ENCODE measurements at regions not wholly inside any gene's neighbourhood (a gene's known extent, or its start where the extent isn't known, plus 50 kb on each side); places are given as distances from the start of the nearest gene placed in this dataset.

DNA sequence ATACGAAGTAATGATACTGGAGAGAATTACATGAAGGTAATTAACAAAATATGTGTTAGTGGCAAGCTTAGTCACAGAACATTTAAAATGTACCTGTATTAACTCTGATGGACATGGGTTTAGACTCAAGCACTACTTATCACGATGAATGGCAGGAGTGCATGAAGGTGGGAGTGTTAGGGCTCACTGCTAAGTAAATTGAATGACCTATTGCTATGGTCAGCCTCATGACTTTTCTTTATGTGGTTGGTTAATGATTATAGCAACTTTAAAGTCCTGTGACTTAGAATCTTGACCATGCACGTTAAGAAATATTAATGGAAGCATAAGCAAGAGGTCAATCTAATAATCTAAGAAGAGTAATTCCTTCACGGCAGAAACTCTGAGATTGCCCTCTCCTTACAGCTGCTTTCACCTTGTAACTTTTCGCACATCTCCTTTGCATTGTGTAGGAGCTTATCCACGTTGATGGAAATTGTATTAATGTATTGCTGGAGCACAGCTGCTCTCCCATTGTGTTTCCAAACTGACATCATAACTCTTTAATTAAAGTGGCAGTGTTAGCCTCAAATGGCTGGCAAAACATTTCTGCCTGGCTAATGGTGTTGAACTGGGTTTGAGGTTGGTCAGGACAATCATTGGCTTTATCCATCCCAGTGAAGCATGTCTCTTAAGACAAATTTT is 114.5 kb downstream of the RXFP2 start:
- Histone ChIP-seq H3K9me3 (ENCODE audit: control insufficient read depth in 1 of 2, low read length in 2 of 2) (no peaks in the 10 kb centered on the region), H3K4me3 (ENCODE audit: low read depth in 1 of 2, low read length in 2 of 2) (no peak overlapping the region), H3K27ac (ENCODE audit: low read length) (no peak overlapping the region), H3K36me3 (ENCODE audit: control insufficient read depth in 1 of 2, insufficient read depth in 2 of 2, low read length in 2 of 2) (no peaks in the 10 kb centered on the region), H3K4me1 (ENCODE audit: control insufficient read depth in 1 of 2, insufficient read depth in 2 of 2, low read length in 2 of 2) (no peaks in the 10 kb centered on the region), H3K27me3 (ENCODE audit: low read depth, low read length) (no peaks in the 10 kb centered on the region)

DNA sequence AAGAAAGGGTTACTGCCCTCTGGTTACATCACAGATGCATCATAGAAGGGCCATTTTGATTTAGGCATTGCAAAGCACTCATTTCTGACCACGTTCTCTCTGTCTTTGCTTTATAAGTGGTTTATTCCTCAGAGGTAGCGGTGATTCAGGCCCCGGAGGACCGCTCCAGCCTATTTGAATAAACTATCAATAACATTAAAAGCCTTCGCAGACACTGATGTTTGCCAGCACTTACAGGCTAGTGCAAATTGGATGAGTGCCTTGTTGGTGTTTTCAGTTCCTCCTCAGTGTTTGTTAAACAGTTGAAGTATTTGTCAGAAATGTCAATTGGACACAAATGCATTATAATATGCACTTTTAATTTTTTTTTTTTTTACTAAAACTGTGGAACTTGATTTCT is 120.2 kb downstream of the RXFP2 start:
- Histone ChIP-seq H3K27ac (ENCODE audit: low read length) (no peak overlapping the region), H3K4me3 (ENCODE audit: low read depth in 1 of 2, low read length in 2 of 2) (no peak overlapping the region), H3K36me3 (ENCODE audit: control insufficient read depth in 1 of 2, insufficient read depth in 2 of 2, low read length in 2 of 2) (no peaks in the 10 kb centered on the region), H3K4me1 (ENCODE audit: control insufficient read depth in 1 of 2, insufficient read depth in 2 of 2, low read length in 2 of 2) (peaks cover 4 to 6% of the 10 kb centered on the region in 2 donors), H3K27me3 (ENCODE audit: low read depth, low read length) (no peaks in the 10 kb centered on the region), H3K9me3 (ENCODE audit: control insufficient read depth in 1 of 2, low read length in 2 of 2) (no peaks in the 10 kb centered on the region)

GRCh38 chr13:31860002-31860401 is 120.7 kb downstream of the RXFP2 start:
- Histone ChIP-seq H3K4me3 (ENCODE audit: low read depth in 1 of 2, low read length in 2 of 2) (no peak overlapping the region), H3K4me1 (ENCODE audit: control insufficient read depth in 1 of 2, insufficient read depth in 2 of 2, low read length in 2 of 2) (peaks cover 4 to 6% of the 10 kb centered on the region in 2 donors), H3K27ac (ENCODE audit: low read length) (no peak overlapping the region), H3K36me3 (ENCODE audit: control insufficient read depth in 1 of 2, insufficient read depth in 2 of 2, low read length in 2 of 2) (no peaks in the 10 kb centered on the region), H3K27me3 (ENCODE audit: low read depth, low read length) (no peaks in the 10 kb centered on the region), H3K9me3 (ENCODE audit: control insufficient read depth in 1 of 2, low read length in 2 of 2) (no peaks in the 10 kb centered on the region)

- Histone ChIP-seq H3K27me3 (ENCODE audit: low read depth, low read length) (no peaks in the 10 kb centered on the region), H3K36me3 (ENCODE audit: control insufficient read depth in 1 of 2, insufficient read depth in 2 of 2, low read length in 2 of 2) (no peaks in the 10 kb centered on the region), H3K9me3 (ENCODE audit: control insufficient read depth in 1 of 2, low read length in 2 of 2) (no peaks in the 10 kb centered on the region), H3K27ac (ENCODE audit: low read length) (no peak overlapping the region), H3K4me3 (ENCODE audit: low read depth in 1 of 2, low read length in 2 of 2) (no peak overlapping the region), H3K4me1 (ENCODE audit: control insufficient read depth in 1 of 2, insufficient read depth in 2 of 2, low read length in 2 of 2) (peaks cover 4 to 6% of the 10 kb centered on the region in 2 donors)
Measured at GRCh38 chr13:31862828-31863227, 123.5 kb downstream of the RXFP2 start.

DNA sequence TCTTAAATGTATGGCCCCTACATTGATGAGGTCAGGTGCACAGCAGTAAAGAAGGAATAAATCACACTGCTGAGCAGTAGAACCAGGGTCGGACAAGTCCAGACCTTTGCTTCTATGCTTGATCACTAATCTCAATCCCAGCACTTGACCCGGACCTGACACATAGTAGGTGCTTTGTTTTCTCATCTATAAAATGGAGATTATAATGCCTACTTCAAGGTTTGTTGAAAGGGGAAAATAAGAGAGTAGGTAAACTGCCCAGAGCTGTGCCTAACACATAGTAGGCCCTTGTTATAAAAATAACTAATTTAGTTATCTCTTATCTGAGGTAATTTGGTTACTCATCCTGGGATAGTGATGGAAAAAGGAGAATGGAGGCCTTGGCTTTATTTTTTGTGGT is 125.0 kb downstream of the RXFP2 start:
- Histone ChIP-seq H3K36me3 (ENCODE audit: control insufficient read depth in 1 of 2, insufficient read depth in 2 of 2, low read length in 2 of 2) (no peaks in the 10 kb centered on the region), H3K4me3 (ENCODE audit: low read depth in 1 of 2, low read length in 2 of 2) (no peak overlapping the region), H3K9me3 (ENCODE audit: control insufficient read depth in 1 of 2, low read length in 2 of 2) (no peaks in the 10 kb centered on the region), H3K27me3 (ENCODE audit: low read depth, low read length) (no peaks in the 10 kb centered on the region), H3K4me1 (ENCODE audit: control insufficient read depth in 1 of 2, insufficient read depth in 2 of 2, low read length in 2 of 2) (peaks cover 4 to 5% of the 10 kb centered on the region in 2 donors), H3K27ac (ENCODE audit: low read length) (no peak overlapping the region)

DNA sequence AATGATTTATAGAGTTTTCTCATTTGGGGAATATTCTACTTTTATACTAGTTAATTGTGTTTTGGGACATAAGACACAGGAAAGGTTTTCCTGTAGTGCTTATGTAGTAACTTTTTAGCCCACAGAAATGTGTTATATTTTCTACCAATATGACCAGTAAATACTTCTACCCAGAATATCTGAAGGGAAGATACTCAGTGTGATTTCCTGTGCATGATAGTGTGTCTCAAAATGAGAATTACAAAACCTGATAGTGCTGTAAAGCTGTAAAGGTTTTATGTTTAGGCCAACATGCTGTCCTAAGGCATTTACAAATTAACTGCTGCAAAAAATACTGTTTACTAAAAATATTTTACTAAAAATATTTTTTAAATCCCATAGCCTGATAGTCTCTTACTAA is 126.8 kb downstream of the RXFP2 start:
- no peaks in the 10 kb centered on the region for H3K4me1 ChIP-seq (ENCODE audit: control insufficient read depth in 1 of 2, insufficient read depth in 2 of 2, low read length in 2 of 2)
- no peaks in the 10 kb centered on the region for H3K27me3 ChIP-seq (ENCODE audit: low read depth, low read length)
- H3K4me3 ChIP-seq (ENCODE audit: low read depth in 1 of 2, low read length in 2 of 2) = no peak overlapping the region
- no peaks in the 10 kb centered on the region for H3K36me3 ChIP-seq (ENCODE audit: control insufficient read depth in 1 of 2, insufficient read depth in 2 of 2, low read length in 2 of 2)
- H3K27ac ChIP-seq (ENCODE audit: low read length) = no peak overlapping the region
- H3K9me3 ChIP-seq (ENCODE audit: control insufficient read depth in 1 of 2, low read length in 2 of 2) = no peaks in the 10 kb centered on the region

DNA sequence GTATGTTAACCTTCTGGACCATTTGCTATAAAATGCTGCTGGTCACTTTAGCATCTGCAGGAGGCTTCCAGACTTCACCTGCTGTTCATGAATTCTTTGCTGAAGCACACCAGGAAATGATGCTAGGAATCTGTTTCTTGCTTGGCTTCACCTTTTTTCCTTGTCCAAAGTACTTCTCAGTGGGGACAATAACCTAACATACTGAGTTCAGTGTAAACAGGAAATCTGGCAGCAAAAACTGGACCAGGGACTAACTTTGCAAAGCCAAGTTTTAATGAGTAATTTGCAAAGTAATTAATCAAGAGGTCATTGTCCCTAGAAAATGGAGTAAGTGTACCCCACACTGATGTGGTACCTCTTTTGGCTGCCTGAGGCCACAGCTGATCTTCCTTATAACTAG is 128.4 kb downstream of the RXFP2 start:
- Histone ChIP-seq H3K36me3 (ENCODE audit: control insufficient read depth in 1 of 2, insufficient read depth in 2 of 2, low read length in 2 of 2) (no peaks in the 10 kb centered on the region), H3K27me3 (ENCODE audit: low read depth, low read length) (no peaks in the 10 kb centered on the region), H3K27ac (ENCODE audit: low read length) (no peak overlapping the region), H3K4me1 (ENCODE audit: control insufficient read depth in 1 of 2, insufficient read depth in 2 of 2, low read length in 2 of 2) (no peaks in the 10 kb centered on the region), H3K4me3 (ENCODE audit: low read depth in 1 of 2, low read length in 2 of 2) (no peak overlapping the region), H3K9me3 (ENCODE audit: control insufficient read depth in 1 of 2, low read length in 2 of 2) (no peaks in the 10 kb centered on the region)

DNA sequence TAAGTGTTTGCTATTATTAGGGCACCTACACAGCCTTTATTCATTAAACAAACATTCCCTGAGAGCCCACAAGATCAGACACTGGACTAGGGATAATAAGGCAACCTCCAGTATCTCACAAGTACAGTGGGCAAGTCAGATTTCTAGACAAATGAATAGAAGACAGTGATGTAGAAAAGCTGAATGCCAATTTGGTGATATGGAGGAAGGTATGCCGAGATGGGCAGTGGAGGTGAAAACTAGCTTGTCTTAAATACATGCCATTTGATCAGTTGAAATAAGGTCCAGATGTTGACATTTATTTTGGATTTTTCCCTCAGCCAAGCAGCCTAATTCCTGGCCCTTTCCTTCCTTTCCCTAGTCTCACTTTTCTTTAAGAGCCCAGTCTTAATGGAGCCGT is 130.3 kb downstream of the RXFP2 start:
- no peak overlapping the region for H3K27ac ChIP-seq (ENCODE audit: low read length)
- no peaks in the 10 kb centered on the region for H3K4me1 ChIP-seq (ENCODE audit: control insufficient read depth in 1 of 2, insufficient read depth in 2 of 2, low read length in 2 of 2)
- H3K9me3 ChIP-seq (ENCODE audit: control insufficient read depth in 1 of 2, low read length in 2 of 2) = no peaks in the 10 kb centered on the region
- no peak overlapping the region for H3K4me3 ChIP-seq (ENCODE audit: low read depth in 1 of 2, low read length in 2 of 2)
- no peaks in the 10 kb centered on the region for H3K36me3 ChIP-seq (ENCODE audit: control insufficient read depth in 1 of 2, insufficient read depth in 2 of 2, low read length in 2 of 2)
- no peaks in the 10 kb centered on the region for H3K27me3 ChIP-seq (ENCODE audit: low read depth, low read length)

GRCh38 chr13:31870511-31870910 is 131.2 kb downstream of the RXFP2 start:
- Histone ChIP-seq H3K27me3 (ENCODE audit: low read depth, low read length) (no peaks in the 10 kb centered on the region), H3K36me3 (ENCODE audit: control insufficient read depth in 1 of 2, insufficient read depth in 2 of 2, low read length in 2 of 2) (no peaks in the 10 kb centered on the region), H3K9me3 (ENCODE audit: control insufficient read depth in 1 of 2, low read length in 2 of 2) (no peaks in the 10 kb centered on the region), H3K4me1 (ENCODE audit: control insufficient read depth in 1 of 2, insufficient read depth in 2 of 2, low read length in 2 of 2) (no peaks in the 10 kb centered on the region), H3K4me3 (ENCODE audit: low read depth in 1 of 2, low read length in 2 of 2) (no peak overlapping the region), H3K27ac (ENCODE audit: low read length) (no peak overlapping the region)

- Histone ChIP-seq H3K27me3 (ENCODE audit: low read depth, low read length) (no peaks in the 10 kb centered on the region), H3K27ac (ENCODE audit: low read length) (no peak overlapping the region), H3K4me3 (ENCODE audit: low read depth in 1 of 2, low read length in 2 of 2) (no peak overlapping the region), H3K36me3 (ENCODE audit: control insufficient read depth in 1 of 2, insufficient read depth in 2 of 2, low read length in 2 of 2) (no peaks in the 10 kb centered on the region), H3K4me1 (ENCODE audit: control insufficient read depth in 1 of 2, insufficient read depth in 2 of 2, low read length in 2 of 2) (no peaks in the 10 kb centered on the region), H3K9me3 (ENCODE audit: control insufficient read depth in 1 of 2, low read length in 2 of 2) (no peaks in the 10 kb centered on the region)
Measured at GRCh38 chr13:31873145-31873544, 133.8 kb downstream of the RXFP2 start.

- Histone ChIP-seq H3K27ac (ENCODE audit: low read length) (no peak overlapping the region), H3K9me3 (ENCODE audit: control insufficient read depth in 1 of 2, low read length in 2 of 2) (no peaks in the 10 kb centered on the region), H3K4me3 (ENCODE audit: low read depth in 1 of 2, low read length in 2 of 2) (no peak overlapping the region), H3K36me3 (ENCODE audit: control insufficient read depth in 1 of 2, insufficient read depth in 2 of 2, low read length in 2 of 2) (no peaks in the 10 kb centered on the region), H3K27me3 (ENCODE audit: low read depth, low read length) (no peaks in the 10 kb centered on the region), H3K4me1 (ENCODE audit: control insufficient read depth in 1 of 2, insufficient read depth in 2 of 2, low read length in 2 of 2) (no peaks in the 10 kb centered on the region)
Measured at GRCh38 chr13:31875134-31875533, 135.8 kb downstream of the RXFP2 start.

DNA sequence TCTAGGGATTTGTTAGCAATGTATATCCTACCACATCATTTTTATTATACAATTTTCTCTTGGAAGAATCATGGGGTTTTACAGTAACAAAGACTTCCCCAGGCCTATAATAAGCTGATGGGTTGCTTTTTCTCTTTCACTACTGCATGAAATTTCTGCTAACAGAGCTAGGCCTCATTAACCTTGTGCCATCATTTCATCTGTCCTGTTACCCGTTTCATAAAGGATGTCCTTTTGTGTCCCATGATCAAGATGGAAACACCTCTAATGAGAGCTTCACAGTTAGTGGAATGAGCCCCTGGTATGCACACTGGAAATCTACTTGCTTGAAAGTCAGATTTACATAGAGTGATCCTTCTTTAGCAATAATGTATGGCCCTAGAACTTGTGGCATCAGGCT is 138.7 kb downstream of the RXFP2 start:
- H3K4me3 ChIP-seq (ENCODE audit: low read depth in 1 of 2, low read length in 2 of 2) = no peak overlapping the region
- H3K36me3 ChIP-seq (ENCODE audit: control insufficient read depth in 1 of 2, insufficient read depth in 2 of 2, low read length in 2 of 2) = no peaks in the 10 kb centered on the region
- no peaks in the 10 kb centered on the region for H3K4me1 ChIP-seq (ENCODE audit: control insufficient read depth in 1 of 2, insufficient read depth in 2 of 2, low read length in 2 of 2)
- H3K27ac ChIP-seq (ENCODE audit: low read length) = no peak overlapping the region
- H3K27me3 ChIP-seq (ENCODE audit: low read depth, low read length) = no peaks in the 10 kb centered on the region
- no peaks in the 10 kb centered on the region for H3K9me3 ChIP-seq (ENCODE audit: control insufficient read depth in 1 of 2, low read length in 2 of 2)
